ENCODE measurements at regions not wholly inside any gene's neighbourhood (a gene's known extent, or its start where the extent isn't known, plus 50 kb on each side); places are given as distances from the start of the nearest gene placed in this dataset.

DNA sequence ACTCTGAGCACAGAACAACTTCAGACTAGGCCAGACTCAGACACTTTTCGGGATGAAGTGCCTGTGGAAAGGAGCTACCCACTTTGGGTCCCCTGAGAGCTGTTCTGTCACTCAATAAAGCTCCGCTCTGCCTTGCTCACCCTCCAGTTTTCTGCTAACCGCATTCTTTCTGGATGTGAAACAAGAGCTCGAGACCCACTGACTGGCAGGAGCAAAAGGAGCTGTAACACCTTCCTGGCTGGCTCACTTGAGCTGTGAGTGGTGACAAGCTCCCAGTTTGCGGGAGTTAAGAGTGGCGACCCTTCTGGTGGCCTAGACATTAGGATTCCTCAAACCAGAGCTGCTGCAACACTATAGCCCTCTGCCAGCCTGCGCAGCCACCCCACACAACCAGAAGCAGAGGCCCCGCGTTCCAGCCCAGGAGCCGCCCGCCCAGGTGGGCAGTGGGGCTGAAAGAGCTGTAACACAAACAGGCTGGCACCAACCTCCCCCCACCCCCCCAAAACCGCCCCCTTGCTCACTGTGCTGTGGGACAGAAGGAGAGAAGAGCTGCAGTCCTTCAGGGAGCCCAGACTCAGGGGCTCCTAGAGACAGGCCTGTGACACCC is 1178.1 kb upstream of the GBE1 start:
- H2AFZ ChIP-seq (ENCODE audit: low read length), result no peak overlapping the region
- no peak overlapping the region for H3K4me3 ChIP-seq (ENCODE audit: low read length)
- no peaks in the 10 kb centered on the region for H4K20me1 ChIP-seq (ENCODE audit: low read length)
- no peaks in the 10 kb centered on the region for H3K9me2 ChIP-seq (replicated peaks; ENCODE audit: low read length)
- TF ChIP-seq EZH2phosphoT487 (IDR thresholded peaks at IDR 0.05; ENCODE audit: borderline replicate concordance, low read length) (no peak), EZH2 (IDR thresholded peaks at IDR 0.05; ENCODE audit: low read length, unreplicated experiment) (no peak)
- TF ChIP-seq, protein P1, sequence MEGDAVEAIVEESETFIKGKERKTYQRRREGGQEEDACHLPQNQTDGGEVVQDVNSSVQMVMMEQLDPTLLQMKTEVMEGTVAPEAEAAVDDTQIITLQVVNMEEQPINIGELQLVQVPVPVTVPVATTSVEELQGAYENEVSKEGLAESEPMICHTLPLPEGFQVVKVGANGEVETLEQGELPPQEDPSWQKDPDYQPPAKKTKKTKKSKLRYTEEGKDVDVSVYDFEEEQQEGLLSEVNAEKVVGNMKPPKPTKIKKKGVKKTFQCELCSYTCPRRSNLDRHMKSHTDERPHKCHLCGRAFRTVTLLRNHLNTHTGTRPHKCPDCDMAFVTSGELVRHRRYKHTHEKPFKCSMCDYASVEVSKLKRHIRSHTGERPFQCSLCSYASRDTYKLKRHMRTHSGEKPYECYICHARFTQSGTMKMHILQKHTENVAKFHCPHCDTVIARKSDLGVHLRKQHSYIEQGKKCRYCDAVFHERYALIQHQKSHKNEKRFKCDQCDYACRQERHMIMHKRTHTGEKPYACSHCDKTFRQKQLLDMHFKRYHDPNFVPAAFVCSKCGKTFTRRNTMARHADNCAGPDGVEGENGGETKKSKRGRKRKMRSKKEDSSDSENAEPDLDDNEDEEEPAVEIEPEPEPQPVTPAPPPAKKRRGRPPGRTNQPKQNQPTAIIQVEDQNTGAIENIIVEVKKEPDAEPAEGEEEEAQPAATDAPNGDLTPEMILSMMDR (conservative IDR thresholded peaks at IDR 0.05; ENCODE audit: low read depth, low read length), result no peak
- no peaks in the 10 kb centered on the region for H3K79me2 ChIP-seq (ENCODE audit: low read length)
- BruUV-seq (replicated peaks), result no TSS peak
- H3F3A ChIP-seq (ENCODE audit: low read length, unreplicated experiment), result no peaks in the 10 kb centered on the region
- no peak overlapping the region for H3K27ac ChIP-seq (ENCODE audit: low read length)
- no peak for DNase-seq
- no peaks in the 10 kb centered on the region for H3K27me3 ChIP-seq (ENCODE audit: low read length)
- peaks cover 6% of the 10 kb centered on the region; the same call in 1 of the 2 replicates for H3K9me3 ChIP-seq (ENCODE audit: low read length)
- no peaks in the 10 kb centered on the region for H3K4me1 ChIP-seq (ENCODE audit: insufficient read depth, low read length)
- H3K9ac ChIP-seq (ENCODE audit: low read length), result no peak overlapping the region
- CTCF ChIA-PET, result no interaction called here
- POLR2A ChIA-PET (ENCODE audit: unreplicated experiment), result no interaction called here
- no peak for ATAC-seq
- H3K36me3 ChIP-seq (ENCODE audit: low read depth, low read length), result no peaks in the 10 kb centered on the region
- H3K4me2 ChIP-seq (ENCODE audit: low read length), result no peak overlapping the region
- intact Hi-C loops (cut with micrococcal nuclease), result no loop called here

DNA sequence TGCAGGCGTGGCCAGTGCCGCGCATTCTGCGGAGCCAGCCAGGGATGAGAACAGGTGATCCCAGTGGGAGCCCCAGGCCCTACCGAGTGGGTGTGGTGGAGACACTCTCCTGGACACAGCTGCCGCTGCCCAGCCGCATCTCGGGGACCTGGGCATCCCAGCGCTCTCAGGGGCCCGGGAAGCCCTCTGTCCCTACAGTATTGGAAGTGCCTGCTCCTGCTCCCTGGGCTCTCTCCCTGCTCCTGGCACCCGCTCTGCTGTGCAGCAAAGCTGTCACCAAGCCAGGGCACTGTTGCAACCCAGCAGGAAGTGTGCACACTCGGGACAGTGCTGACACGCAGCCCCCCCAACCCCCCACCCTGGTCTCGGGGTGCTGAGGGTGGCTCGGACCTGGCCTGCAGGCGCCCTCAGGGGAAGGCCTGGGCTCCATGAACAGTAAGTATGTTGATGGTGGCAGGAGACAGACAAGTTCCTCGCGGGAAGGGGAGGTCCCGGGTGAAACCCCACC is 1177.4 kb upstream of the GBE1 start:
- no peak overlapping the region for H3K9ac ChIP-seq (ENCODE audit: low read length)
- no peaks in the 10 kb centered on the region for H4K20me1 ChIP-seq (ENCODE audit: low read length)
- BruUV-seq (replicated peaks), result no TSS peak
- 0 out of 2 replicates have a peak, but pooled peaks cover 3% of the 10 kb centered on the region for H3K9me3 ChIP-seq (ENCODE audit: low read length)
- TF ChIP-seq EZH2 (IDR thresholded peaks at IDR 0.05; ENCODE audit: low read length, unreplicated experiment) (no peak), EZH2phosphoT487 (IDR thresholded peaks at IDR 0.05; ENCODE audit: borderline replicate concordance, low read length) (no peak)
- TF ChIP-seq, protein P1 (conservative IDR thresholded peaks at IDR 0.05; ENCODE audit: low read depth, low read length), result no peak
- H3K27ac ChIP-seq (ENCODE audit: low read length), result no peak overlapping the region
- no peak overlapping the region for H3K4me3 ChIP-seq (ENCODE audit: low read length)
- no peaks in the 10 kb centered on the region for H3K36me3 ChIP-seq (ENCODE audit: low read depth, low read length)
- no peaks in the 10 kb centered on the region for H3K4me1 ChIP-seq (ENCODE audit: insufficient read depth, low read length)
- ATAC-seq, result no peak
- no peak for DNase-seq
- H3K9me2 ChIP-seq (replicated peaks; ENCODE audit: low read length), result no peaks in the 10 kb centered on the region
- H3F3A ChIP-seq (ENCODE audit: low read length, unreplicated experiment), result no peaks in the 10 kb centered on the region
- intact Hi-C loops (cut with micrococcal nuclease), result no loop called here
- H3K79me2 ChIP-seq (ENCODE audit: low read length), result no peaks in the 10 kb centered on the region
- ChIA-PET POLR2A (ENCODE audit: unreplicated experiment) (no interaction called here), CTCF (no interaction called here)
- H2AFZ ChIP-seq (ENCODE audit: low read length), result no peak overlapping the region
- H3K27me3 ChIP-seq (ENCODE audit: low read length), result no peaks in the 10 kb centered on the region
- H3K4me2 ChIP-seq (ENCODE audit: low read length), result no peak overlapping the region

Data from PC-3 (cell line).